WERI-Rb-1 (cell line): ENCODE measurements at regions not wholly inside any gene's neighbourhood (a gene's known extent, or its start where the extent isn't known, plus 50 kb on each side); places are given as distances from the start of the nearest gene placed in this dataset.

ENCODE experiments used
- DNase-seq: peaks from one replicate; pipeline ENCODE4 v3.0.0-alpha.2; 2020
- H3K27ac ChIP-seq: fragments of 250-450 bp; sonication (Bioruptor Pico); 2 replicates; pipeline ENCODE4 v1.5.1; 2020; ENCODE audit warnings: mild to moderate bottlenecking, moderate library complexity
- H3K27me3 ChIP-seq: fragments of 250-450 bp; sonication (Bioruptor Pico); 2 replicates; pipeline ENCODE4 v1.5.1; 2021; ENCODE audit warnings: mild to moderate bottlenecking, low read depth, moderate library complexity; ENCODE audit not compliant: insufficient read depth, severe bottlenecking
- H3K36me3 ChIP-seq: fragments of 250-450 bp; sonication (Bioruptor Pico); 2 replicates; pipeline ENCODE4 v1.5.1; 2020; ENCODE audit warnings: mild to moderate bottlenecking, moderate library complexity
- H3K4me3 ChIP-seq: 2 replicates; pipeline ENCODE4 v1.5.1; 2011; ENCODE audit warnings: low read depth, mild to moderate bottlenecking, control low read depth, low read length
- H3K9me3 ChIP-seq: fragments of 250-450 bp; sonication (Bioruptor Pico); 2 replicates; pipeline ENCODE4 v1.5.1; 2021; ENCODE audit warnings: mild to moderate bottlenecking, moderate library complexity; ENCODE audit not compliant: severe bottlenecking
- TF ChIP-seq, protein P1 (sequence below): IDR thresholded peaks from 2 replicates; pipeline ENCODE4 v1.5.1; 2011; ENCODE audit warnings: low read depth, mild to moderate bottlenecking, control low read depth, inconsistent platforms, low read length

GRCh38 chr4:41425650-41426049 lies 112.3 kb upstream of the LIMCH1 start:
- Histone ChIP-seq H3K4me3 (no peak overlapping the region), H3K36me3 (no peaks in the 10 kb centered on the region), H3K27me3 (no peaks in the 10 kb centered on the region), H3K27ac (no peak overlapping the region), H3K9me3 (no peaks in the 10 kb centered on the region)
- TF ChIP-seq, protein P1, sequence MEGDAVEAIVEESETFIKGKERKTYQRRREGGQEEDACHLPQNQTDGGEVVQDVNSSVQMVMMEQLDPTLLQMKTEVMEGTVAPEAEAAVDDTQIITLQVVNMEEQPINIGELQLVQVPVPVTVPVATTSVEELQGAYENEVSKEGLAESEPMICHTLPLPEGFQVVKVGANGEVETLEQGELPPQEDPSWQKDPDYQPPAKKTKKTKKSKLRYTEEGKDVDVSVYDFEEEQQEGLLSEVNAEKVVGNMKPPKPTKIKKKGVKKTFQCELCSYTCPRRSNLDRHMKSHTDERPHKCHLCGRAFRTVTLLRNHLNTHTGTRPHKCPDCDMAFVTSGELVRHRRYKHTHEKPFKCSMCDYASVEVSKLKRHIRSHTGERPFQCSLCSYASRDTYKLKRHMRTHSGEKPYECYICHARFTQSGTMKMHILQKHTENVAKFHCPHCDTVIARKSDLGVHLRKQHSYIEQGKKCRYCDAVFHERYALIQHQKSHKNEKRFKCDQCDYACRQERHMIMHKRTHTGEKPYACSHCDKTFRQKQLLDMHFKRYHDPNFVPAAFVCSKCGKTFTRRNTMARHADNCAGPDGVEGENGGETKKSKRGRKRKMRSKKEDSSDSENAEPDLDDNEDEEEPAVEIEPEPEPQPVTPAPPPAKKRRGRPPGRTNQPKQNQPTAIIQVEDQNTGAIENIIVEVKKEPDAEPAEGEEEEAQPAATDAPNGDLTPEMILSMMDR: no peak
- DNase-seq: no peak

DNA sequence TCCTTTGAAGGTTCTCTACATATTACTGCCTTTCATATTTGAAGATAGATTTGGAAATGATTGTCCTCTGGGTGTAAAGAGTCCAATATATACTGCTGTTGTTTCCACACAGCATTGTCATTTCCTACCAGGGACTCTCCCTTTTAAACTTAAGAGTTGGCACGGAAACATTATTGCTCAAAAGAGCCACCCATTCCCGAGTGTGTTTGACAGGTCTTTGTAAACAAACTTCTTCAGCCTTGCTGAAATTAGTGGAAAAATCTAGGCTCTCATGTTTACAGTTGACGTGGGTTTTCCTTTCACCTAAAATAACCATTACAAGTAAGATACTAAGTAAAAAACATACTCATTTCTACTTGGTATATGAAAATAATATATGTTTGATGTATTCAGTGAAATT lies 111.4 kb upstream of the LIMCH1 start:
- Histone ChIP-seq H3K9me3 (no peaks in the 10 kb centered on the region), H3K27me3 (no peaks in the 10 kb centered on the region), H3K36me3 (no peaks in the 10 kb centered on the region), H3K27ac (no peak overlapping the region), H3K4me3 (no peak overlapping the region)
- TF ChIP-seq, protein P1: no peak
- no peak for DNase-seq

- no peak for DNase-seq
- Histone ChIP-seq H3K27me3 (no peaks in the 10 kb centered on the region), H3K27ac (no peak overlapping the region), H3K36me3 (no peaks in the 10 kb centered on the region), H3K9me3 (no peaks in the 10 kb centered on the region), H3K4me3 (no peak overlapping the region)
- TF ChIP-seq, protein P1: no peak
These were observed 110.6 kb upstream of the LIMCH1 start for GRCh38 chr4:41427306-41427882.

DNA sequence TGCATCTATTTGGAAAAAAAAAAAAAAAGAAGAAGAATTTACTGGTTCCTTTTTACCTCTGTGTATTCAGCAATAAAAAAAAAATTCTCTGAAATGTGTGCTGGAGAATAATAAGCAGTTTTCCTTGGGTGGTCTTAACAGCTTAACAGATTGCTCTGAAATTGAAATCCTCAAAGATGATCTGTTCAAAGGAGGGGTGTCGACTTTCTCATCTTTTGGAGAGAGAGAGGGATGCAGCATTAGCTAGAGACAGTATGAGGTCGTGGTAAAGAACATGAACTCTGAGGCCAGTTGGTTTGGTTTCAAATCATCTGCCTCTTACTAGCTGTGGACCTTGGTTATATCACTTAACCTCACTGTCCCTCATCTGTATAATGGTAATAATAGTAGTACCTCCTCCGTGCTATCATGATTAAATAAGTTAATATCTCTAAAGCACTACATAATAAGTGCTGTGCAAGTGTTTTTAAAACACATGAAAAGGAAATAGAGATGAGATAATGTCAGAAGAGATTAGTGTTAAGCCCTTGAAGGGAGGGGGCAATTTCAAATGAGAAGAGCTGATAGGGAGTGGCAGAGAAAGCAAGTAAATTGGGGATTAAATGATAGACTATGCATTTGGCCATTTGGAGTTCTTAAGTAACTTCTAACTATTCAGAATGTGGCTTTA lies 109.9 kb upstream of the LIMCH1 start:
- H3K4me3 ChIP-seq: no peak overlapping the region
- TF ChIP-seq, protein P1: no peak

GRCh38 chr4:41428601-41429279 lies 109.2 kb upstream of the LIMCH1 start:
- H3K27me3 ChIP-seq: no peaks in the 10 kb centered on the region
- no peaks in the 10 kb centered on the region for H3K9me3 ChIP-seq
- no peak for DNase-seq
- no peak overlapping the region for H3K4me3 ChIP-seq
- H3K36me3 ChIP-seq: no peaks in the 10 kb centered on the region
- TF ChIP-seq, protein P1: no peak
- H3K27ac ChIP-seq: no peak overlapping the region

More for the DNA sequence above, 109.9 kb upstream of the LIMCH1 start:
- Histone ChIP-seq H3K27me3 (no peaks in the 10 kb centered on the region), H3K27ac (no peak overlapping the region), H3K9me3 (no peaks in the 10 kb centered on the region), H3K36me3 (no peaks in the 10 kb centered on the region)
- no peak for DNase-seq
